NCI-H1092 (cell line): ENCODE measurements at regions not wholly inside any gene's neighbourhood (a gene's known extent, or its start where the extent isn't known, plus 50 kb on each side); places are given as distances from the start of the nearest gene placed in this dataset.
A peak's percentile ranks its signal among the peaks of the same experiment; 100 is the strongest.
"Not testable (repeated sequence)": the region's sequence is repeated elsewhere in the genome, so short reads cannot be mapped to it uniquely, and the experiment has no call there.

Experiments
- DNase-seq: peaks from one replicate; lab custom pipeline; 2025; lab: John Stamatoyannopoulos, UW

DNA sequence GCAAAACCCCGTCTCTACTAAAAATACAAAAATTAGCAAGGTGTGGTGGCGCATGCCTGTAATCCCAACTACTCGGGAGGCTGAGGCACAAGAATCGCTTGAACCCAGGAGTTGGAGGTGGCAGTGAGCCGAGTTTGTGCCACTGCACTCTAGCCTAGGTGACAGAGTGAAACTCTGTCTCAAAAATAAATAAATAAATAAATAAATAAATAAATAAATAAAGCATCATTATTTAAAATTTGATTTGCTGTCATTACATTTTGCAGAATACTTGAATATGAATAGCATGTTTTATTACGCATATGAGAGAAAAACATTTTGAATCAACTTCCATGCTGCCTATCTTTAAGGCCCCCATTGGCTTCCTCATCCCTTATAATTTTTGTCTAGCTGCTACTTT, 53.4 kb upstream of the MED14 start:
- not testable (repeated sequence) for DNase-seq

DNA sequence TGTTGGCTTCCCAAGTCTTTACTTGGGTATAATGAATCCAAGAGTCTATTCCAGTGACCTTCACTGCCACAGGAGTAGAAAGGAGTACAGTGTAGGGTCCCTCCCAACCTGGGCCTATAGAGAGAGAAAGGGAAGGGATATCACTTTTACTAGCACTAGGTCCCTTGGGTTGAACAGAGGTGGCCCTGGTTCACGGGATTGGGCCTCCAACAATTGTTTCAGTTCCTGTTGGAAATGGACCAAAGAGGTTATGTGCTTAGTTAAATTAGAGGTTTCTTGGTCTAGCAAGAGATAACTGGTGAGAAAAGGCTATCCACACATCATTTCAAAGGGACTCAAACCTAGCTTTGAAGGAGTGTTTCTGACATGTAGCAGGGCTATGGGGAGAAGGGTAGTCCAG, 57.1 kb upstream of the MED14 start:
- DNase-seq: no peak

DNA sequence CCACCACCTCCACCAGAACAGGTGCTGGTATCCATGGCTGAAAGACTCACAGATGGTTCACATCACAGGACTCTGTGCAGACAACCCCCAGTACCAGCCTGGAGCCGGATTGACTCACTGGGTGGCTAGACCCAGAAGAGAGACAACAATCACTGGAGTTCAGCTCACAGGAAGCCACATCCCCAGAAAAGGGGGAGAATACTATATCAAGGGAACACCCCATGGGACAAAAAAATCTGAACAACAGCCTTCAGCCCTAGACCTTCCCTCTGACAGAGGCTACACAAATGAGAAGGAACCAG, 59.4 kb upstream of the MED14 start:
- peak; percentile 17 for DNase-seq

DNA sequence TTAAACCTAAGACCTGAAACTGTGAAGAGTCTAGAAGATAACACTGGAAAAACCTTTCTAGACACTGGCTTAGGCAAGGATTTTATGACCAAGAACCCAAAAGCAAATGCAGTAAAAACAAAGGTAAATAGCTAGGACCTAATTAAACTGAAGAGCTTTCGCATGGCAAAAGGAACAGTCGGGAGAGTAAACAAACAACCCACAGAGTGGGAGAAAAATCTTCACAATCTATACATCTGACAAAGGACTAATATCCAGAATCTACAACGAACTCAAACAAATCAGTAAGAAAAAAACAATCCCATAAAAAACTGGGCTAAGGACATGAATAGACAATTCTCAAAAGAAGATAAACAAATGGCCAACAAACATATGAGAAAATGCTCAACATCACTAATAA, 64.4 kb upstream of the MED14 start:
- not testable (repeated sequence) for DNase-seq

GRCh38 chrX:40805404-40805803, 70.1 kb upstream of the MED14 start:
- DNase-seq: no peak

DNA sequence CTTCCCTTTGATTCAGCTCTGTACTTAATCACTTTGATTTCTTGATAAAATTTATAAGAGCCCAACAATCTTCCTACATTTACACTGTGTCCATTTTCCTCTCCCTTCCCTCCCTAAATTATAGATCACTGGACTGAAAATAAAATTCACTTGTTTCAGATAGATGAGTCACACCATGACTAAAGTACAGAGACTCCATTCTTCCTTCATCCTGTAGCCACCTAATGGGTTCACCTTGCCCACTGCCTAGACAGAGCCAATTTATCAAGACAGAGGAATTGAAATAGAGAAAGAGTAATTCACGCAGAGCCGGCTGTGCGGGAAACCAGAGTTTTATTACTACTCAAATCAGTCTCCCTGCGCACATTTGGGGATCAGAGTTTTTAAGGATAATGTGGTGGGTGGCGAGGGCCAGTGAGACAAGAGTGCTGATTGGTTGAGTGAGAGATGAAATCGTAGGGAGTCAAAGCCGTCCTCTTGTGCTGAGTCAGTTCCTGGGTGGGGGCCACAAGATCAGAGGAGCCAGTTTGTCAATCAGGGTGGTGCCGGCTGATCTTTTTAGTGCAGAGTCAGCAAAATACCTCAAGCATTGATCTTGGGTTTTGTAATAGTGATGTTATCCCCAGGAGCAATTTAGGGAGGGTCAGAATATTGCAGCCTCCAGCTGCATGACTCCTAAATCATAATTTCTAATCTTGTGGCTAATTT, 71.3 kb upstream of the MED14 start:
- no peak for DNase-seq

- no peak for DNase-seq
These were observed 72.0 kb upstream of the MED14 start for GRCh38 chrX:40807384-40807783.

- DNase-seq: no peak
These were observed 72.9 kb upstream of the MED14 start for GRCh38 chrX:40808203-40808602.

DNA sequence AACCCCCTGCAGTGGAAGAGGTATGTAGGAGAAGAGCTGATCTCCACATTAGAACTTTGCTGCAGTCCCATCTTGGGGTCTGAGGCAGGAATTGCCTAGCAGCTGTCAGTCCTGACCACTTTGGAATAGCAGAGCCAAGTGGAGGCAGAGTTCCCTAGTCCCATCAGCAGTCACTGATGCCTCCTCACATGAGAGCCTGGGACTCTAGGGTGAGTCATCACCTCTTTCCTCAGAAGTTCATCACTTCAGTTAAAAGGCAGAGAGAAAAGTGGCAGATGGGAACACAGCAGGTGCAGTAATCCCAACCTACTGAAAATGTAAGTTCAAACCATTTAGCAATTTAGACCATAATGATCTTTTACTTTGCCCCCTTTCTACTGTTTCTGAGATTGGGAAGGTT, 73.9 kb upstream of the MED14 start:
- DNase-seq: no peak

DNA sequence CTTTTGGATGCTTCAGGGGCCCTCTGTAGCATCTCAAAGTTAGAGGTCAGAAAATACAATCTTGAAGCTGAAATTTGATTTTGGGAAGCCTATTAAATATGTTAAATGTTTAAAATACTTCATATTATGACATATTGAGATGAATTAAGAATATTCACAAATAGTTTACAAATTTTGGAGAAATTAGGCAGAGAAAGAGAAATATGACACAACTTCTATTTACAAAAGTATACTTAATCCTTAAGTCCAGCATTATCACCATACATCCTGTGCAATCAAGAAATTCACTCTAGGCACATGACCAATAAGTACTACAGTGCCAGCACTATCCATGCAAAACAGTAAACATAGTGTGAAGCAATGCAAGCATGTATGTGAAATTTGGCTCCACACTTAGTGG, 79.7 kb upstream of the MED14 start:
- not testable (repeated sequence) for DNase-seq

DNA sequence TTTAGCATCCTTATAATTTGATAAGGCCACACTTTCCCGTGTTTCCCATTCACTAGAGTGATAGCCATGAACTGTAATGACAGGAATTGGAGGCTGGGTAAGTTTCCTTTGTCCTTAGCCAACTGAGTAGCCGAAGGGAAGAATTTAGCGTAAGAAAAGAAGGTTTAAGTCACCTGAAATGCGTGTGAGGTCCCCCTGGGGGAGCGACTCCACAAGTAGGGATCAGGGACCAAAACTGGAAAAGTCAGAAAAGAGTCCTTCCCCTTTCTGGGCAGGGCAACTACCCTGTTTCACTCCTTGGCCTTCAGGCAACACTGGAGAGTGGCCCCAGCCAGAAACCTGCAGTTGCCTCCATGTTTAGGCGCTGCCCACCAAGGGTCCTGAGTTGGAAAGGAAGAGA, 81.6 kb upstream of the MED14 start:
- no peak for DNase-seq

DNA sequence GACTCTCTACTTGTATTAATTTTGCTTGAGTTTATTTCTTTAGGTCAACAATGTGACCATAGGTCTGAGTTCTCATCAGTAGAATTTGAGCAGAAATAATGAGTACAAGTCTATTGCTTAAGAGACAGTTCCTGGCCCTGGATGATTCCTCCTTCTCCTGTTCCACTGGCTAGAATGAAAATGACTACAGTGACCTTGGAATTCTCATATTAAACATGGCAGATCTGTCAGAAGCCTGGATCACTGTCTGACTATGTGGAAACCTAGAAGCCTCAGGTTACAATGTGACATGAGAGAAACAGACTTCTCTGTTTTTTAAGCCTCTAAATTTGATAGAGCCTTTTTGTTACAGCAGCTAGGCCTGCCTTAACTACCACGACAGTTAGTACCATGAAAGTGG, 82.9 kb upstream of the MED14 start:
- DNase-seq: no peak

- no peak for DNase-seq
These were observed 86.4 kb upstream of the MED14 start for GRCh38 chrX:40821780-40822179.

GRCh38 chrX:40827331-40827730, 92.0 kb upstream of the MED14 start:
- DNase-seq: no peak

- no peak for DNase-seq
These were observed 96.4 kb upstream of the MED14 start for GRCh38 chrX:40831750-40832149.

GRCh38 chrX:40832723-40833122, 97.4 kb upstream of the MED14 start:
- no peak for DNase-seq

- no peak for DNase-seq
These were observed 98.9 kb upstream of the MED14 start for GRCh38 chrX:40834225-40834624.

GRCh38 chrX:40835526-40835925, 100.2 kb upstream of the MED14 start:
- no peak for DNase-seq

- DNase-seq: no peak
These were observed 108.3 kb upstream of the MED14 start for GRCh38 chrX:40843643-40844042.

- no peak for DNase-seq
These were observed 109.1 kb upstream of the MED14 start for GRCh38 chrX:40844471-40844870.

- no peak for DNase-seq
These were observed 110.1 kb upstream of the MED14 start for GRCh38 chrX:40845331-40845911.

DNA sequence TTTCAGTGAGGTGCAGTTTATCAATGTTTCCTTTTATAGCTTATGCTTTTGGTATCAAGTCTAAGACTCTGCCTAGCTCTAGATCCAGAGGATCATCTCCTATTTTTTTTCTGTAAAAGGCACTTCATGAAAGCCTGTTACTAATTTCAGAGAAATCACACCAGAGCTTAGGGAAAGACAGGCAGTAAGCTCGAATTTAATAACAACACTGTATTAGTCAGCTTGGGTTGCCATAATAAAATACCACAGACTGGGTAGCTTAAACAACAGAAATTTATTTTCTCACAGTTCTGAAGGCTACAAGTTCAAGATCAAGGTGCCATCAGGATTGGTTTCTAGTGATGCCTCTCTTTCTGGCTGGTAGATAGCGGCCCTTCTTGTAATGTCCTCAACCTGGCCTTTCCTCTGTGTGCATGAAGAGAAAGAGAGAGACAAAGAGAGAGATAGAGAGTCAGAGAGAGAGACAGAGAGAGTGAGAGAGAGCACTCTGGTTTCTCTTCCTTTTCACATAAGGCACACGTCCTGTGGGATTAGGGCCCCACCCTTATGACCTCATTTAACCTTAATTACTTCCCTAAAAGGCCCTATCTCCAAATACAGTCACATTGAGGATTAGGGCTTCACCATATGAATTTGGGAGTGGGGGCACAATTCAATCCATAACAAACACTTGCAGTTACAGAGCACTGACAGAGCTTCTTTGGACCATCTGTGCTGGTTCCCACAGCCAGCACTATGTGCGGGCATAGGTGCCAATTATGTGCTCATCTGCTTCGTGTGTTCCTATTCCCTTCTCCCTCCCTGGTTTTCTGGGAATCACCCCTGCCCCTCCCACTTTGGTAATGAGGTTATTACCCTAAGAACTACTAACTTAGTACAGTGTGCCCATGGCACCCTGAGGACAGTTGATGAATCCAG, 114.8 kb upstream of the MED14 start:
- DNase-seq: no peak

- DNase-seq: no peak
These were observed 117.2 kb upstream of the MED14 start for GRCh38 chrX:40852586-40852985.
